Activated naive CD8-positive, alpha-beta T cell treated with anti-CD3 and anti-CD28 coated beads, Interleukin-2, amount 50 U/mL, for 16 hours (primary cell): ENCODE measurements at regions not wholly inside any gene's neighbourhood (a gene's known extent, or its start where the extent isn't known, plus 50 kb on each side); places are given as distances from the start of the nearest gene placed in this dataset.
"Not testable (repeated sequence)": the region's sequence is repeated elsewhere in the genome, so short reads cannot be mapped to it uniquely, and the experiment has no call there.

ENCODE experiments used
- DNase-seq: peaks from one replicate; pipeline ENCODE4 v3.0.0-alpha.2; 2020; ENCODE audit warnings: low read depth, low spot score

DNA sequence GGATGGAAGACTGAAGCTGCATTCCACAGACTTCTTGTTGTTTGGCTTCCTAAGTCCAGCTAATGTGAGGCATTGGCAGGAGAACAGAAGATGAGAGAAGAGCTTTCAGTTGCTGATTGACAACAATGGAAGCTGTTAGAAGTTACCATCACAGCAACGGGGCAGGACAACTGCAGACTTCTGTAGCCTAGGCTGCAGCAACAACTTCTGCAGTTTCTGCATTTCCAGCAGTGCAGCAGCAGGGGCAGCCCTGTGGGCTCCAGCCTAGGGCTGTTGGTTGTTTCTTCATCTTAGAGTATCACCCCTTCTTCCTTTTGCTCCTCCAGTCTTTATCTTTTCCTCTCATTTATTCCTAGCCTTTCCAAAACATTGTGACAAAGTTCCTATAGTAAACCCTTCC lies 528.8 kb upstream of the PTGER4 start:
- DNase-seq = no peak

DNA sequence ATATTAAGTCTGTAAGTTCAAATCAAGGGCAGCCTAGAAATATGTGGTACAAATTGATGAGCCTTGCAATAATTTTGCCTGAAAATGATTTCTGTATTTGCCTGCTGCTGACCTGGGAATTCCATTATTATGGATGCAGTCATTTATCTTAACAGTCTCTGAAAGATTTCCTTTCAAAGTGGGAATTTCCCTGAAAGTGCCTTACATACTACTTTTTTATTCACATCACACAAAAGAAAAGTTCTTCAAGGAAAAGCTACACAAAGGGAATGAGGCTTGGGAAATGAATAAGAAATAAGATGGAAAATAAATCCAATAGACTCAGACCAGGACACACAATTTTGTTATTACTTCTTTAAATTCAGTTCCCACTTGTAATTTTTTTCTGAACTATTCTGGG lies 537.8 kb upstream of the PTGER4 start:
- DNase-seq = no peak

DNA sequence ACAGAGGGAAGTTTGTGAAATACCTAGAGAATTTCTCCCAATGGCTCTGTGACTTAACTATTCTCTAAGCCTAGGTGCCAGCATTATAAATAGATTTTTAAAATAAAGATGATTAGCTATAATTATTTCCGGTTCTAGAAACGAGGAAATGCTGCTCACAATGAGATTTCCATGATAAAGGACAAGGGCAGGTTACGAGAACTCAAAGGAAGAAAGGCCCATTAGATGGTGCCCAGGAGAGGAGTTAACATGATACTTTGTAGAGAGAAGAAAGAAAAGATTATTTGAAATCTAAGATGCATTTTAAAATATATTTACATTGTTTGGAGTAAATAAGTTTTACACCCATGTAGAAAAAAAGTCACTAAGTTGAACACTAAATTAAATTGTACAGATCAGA lies 538.3 kb upstream of the PTGER4 start:
- no peak for DNase-seq

DNA sequence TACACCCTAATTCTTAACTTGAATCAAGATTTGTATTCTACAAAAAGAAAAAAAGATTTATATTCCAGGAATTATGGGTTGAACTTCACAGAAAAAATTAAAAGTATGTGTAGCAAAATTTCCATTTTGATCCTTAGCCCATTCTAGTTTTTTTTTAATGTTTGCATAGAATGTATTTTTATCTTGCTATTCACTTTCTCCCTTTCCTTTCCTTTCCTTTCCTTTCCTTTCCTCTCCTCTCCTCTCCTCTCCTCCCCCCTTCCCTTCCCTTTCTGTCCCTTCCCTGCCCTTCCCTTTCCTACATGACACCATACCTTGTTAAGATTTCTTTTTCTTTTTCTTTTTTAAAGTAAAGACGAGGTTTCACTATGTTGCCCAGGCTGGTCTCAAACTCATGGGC lies 542.5 kb upstream of the PTGER4 start:
- no peak for DNase-seq

DNA sequence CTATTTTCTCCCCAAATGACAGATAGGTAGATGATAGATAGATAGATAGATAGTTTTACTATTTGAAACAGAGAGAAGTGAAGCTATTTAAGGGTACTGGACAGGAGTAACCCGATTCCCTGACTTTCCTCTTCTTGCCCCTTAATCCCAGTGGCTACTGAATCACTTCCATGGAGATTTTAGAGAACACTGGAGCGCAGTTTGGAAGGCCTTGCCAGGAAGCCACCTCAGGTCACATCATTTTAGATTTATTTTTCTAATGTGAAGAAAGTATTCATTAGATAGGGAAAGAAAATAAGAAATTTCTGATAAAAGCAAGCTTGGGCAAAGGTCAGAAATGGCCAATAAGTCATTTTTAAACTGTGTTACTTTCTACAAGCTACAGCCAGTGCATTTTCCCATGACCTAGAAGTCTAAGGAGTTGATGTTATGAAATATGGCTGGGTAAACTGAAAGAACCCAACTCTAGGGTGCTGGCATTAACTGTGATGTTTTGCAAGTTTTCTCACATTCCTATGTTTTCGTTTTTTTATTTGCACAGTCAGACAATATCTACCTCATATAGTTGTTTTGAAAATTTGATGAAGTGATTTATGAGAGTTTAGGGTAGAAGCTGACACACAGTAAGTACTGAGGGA lies 544.7 kb upstream of the PTGER4 start:
- DNase-seq = no peak

DNA sequence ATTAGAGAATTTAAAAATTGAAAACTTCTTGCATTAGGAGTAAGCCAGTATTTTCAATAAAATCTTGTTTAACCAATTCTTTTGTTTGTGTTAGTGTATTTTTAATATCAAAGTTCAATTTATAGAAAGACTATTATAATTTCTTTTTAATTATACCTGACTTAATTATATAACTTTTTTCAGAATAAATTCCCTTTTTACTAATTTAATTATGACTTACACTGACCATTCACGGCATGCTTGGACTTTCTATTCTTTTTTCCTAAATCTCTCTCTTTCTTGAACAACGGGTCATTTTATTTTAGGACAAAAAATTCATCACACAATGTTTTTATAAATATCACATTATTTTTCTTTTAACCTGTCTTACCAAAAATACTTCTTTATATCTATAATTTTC lies 555.3 kb upstream of the PTGER4 start:
- no peak for DNase-seq

DNA sequence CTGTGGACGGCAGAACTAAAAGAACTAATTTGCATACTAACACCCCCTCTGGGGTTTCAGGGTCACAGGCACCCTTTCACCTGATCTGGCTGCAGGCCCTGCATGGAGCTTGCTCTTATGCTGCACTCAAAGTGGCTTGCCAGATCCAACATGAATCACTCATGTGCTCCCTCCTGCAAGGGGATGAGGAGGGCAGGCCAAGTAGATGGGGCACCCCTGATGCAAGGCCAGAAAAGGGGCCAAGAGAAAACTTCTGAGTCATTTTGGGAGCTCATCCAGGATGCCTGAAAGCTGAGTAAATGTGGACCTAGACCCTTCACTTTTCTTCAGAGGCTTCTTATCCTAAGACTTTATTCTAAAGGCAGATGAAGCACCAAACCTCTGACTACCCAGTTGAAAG lies 558.5 kb upstream of the PTGER4 start:
- DNase-seq = no peak

DNA sequence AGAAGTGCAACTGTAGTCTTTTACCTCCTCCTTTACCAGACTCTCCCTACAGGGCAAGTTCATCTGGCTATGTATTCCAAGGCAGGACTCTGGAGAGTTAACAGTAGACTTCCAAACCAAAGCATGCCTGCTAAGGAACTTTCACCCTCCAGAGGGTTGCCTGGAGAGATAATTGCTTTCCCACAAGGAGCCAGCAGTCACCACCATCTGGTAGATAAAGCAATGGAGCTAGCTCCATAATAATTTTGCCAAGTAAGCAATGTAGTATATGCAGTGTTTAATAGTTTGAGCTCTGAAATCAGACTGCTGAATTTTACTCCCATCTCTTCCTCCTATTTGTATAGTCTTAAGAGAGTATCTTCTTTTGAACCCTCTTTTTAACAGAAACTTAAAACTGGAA lies 566.8 kb upstream of the PTGER4 start:
- no peak for DNase-seq

DNA sequence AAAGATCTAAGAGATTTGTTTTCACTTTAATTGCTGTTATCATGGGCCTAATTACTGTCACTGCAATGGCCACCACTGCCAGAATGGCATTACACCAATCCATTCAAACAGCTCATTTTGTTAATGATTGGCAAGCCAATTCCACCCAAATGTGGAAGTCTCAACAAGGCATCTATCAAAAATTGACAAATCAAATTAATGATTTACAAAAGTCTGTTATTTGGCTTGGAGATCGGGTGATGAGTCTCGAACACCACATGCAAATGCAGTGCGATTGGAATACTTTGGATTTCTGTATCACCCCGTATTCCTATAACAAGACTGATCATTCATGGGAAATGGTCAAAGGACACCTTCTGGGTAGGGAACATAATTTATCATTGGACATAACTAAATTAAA lies 568.7 kb upstream of the PTGER4 start:
- not testable (repeated sequence) for DNase-seq

DNA sequence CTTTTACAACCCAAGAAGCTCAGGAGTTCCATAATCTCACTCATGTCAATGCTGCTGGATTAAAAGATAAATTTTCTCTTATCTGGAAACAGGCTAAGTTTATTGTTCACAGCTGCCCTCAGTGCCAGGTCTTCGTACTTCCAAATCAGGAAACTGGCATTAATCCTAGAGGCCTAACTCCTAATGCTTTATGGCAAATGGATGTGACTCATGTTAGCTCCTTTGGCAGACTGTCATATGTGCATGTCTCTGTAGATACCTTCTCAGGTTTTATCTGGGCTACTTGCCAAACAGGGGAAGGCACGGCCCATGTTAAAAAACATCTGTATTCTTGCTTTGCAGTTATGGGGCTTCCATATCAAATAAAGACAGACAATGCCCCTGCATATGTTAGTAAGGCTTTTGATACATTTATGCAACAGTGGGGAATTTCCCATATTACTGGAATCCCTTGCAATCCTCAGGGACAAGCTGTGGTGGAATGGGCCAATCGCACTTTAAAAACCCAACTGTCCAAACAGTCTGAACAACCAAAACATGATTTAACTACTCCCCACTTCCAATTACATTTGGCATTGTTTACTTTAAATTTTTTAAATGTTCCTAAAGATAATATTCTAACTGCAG lies 570.8 kb upstream of the PTGER4 start:
- not testable (repeated sequence) for DNase-seq

DNA sequence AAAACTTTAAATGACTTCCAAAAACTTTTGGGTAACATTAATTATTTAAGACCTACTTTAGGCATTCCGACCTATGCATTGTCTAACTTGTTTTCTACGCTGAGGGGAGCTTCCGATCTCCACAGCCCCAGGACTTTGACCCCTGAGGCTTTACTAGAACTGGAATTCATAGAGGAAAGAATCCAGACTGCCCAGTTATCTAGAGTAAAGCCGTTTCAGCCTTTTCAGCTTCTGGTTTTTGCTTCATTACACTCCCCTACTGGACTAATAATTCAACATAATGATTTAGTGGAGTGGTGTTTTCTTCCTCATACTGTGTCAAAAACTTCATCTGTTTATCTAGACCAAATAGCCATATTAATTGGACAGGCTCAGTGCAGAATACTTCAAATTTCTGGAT lies 571.9 kb upstream of the PTGER4 start:
- DNase-seq = not testable (repeated sequence)

DNA sequence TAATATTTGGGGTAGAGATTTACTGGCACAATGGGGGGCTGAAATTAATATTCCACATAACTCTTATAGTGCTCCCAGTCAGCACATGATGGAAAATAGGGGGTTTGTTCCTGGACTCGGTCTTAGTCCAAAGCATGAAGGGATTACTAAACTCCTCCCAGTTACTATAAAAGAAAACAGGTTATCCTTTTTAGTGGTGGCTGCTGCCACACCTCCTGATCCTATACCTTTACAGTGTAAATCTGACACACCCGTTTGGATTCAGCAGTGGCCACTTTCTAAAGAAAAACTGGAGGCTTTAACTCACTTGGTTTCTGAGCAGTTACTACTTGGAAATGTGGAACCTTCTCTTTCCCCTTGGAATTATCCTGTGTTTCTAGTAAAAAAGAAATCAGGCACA lies 572.9 kb upstream of the PTGER4 start:
- DNase-seq = no peak

DNA sequence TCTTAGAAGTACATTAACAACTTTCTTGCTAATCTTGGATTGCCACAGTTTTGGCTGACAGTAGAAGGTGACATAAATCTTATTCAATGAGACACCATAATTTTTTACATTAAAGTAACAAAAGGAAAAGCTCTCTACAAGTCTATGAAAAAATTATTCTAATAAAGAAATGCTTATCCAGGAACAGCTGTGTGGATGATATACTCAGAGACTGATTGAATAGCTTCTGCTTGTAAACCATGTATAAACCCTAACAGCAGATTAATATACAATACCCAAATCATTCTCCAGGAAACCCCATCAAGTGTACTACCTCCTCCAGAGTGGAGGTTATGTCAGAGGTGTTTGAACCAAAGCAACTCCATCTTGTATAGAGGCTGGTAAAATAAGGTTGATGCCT lies 581.4 kb upstream of the PTGER4 start:
- no peak for DNase-seq

DNA sequence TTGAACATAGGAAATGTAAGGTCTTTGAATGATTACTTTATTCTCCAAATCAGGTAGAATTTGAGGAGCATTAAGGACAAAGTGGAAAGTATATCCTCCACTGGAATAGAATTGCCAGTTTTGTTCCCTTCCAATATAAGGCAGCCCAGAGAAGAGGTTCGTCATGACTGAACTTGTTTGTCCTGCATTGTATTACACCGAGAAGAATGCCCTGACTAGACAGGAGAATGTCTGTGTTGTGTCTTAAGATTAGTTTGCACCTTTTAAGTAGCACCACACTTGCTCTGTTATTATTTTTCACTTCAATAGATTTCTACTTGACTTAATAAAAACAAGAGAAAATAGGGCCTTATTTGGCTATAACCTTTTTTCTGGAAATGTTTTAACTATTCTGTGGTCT lies 586.2 kb upstream of the PTGER4 start:
- DNase-seq = no peak

DNA sequence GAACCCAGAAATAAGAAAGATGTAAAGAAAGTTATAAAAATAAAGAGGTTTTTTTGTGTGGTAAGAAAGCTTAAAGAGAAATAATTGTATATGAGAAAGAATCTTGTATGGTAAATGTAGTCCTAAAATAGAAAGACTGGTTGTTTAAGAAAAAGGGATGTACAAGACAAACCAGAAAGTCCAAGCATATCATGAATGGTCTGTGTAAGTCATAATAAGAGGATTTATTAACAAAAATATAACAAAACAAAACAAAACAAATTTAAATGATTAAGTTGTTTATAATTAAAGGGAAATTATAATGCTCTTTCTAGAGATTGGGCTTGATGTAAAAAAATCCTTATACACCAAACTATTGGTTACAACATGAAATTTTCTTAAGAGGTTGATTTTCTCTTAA lies 590.4 kb upstream of the PTGER4 start:
- no peak for DNase-seq

DNA sequence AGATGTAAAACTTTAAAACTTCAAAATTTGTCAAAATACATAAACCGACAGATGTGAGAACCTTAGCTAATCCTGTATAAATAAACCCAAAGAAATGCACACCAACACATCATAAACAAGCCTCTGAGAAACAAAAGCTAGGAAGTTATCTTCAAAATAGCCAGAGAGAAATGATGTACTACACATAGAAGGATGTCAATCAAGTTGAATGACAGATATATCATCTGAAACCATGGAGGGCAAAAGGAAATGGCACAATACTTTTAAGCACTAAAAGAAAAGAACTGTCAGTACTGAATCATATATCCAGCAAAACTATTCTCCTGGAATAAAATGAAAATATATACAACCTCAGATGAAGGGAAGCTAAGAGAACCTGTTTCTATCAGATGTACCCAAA lies 595.1 kb upstream of the PTGER4 start:
- no peak for DNase-seq

DNA sequence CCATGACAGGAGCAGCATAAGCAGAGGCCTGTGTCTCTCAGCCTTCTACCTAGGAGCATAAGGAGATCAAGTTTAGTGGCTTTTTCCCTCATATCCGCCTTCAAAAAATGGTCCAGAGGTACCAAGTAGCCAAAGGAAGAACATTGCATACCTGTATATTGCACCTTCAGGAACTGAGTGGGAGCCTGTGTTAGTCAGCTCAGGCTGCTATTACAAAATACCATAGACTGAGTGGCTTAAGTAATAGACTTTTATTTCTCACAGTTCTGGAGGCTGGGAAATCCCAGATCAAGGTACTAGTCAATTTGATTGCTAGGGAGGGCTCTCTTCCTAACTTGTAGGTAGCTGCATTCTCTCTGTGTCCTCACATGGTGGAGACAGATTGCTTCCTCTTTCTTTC lies 597.4 kb upstream of the PTGER4 start:
- no peak for DNase-seq

DNA sequence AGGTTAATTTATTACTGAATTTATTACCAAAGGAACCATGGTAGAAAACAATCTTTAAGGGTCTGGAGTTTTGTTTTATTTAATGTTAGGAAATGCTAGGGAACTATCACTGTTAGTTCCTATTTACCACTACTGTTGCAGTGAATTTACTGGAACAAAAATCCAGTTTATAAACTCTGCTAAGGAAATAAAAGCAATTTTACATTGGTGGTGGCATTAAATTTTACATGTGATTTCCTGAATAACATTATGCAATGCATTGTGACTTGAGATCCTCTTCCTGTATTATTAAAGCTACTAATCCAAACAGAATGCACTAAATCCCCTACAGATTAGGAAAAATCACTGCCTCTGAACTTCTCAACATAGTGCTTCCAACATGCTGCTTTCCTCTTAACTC lies 599.5 kb upstream of the PTGER4 start:
- no peak for DNase-seq

DNA sequence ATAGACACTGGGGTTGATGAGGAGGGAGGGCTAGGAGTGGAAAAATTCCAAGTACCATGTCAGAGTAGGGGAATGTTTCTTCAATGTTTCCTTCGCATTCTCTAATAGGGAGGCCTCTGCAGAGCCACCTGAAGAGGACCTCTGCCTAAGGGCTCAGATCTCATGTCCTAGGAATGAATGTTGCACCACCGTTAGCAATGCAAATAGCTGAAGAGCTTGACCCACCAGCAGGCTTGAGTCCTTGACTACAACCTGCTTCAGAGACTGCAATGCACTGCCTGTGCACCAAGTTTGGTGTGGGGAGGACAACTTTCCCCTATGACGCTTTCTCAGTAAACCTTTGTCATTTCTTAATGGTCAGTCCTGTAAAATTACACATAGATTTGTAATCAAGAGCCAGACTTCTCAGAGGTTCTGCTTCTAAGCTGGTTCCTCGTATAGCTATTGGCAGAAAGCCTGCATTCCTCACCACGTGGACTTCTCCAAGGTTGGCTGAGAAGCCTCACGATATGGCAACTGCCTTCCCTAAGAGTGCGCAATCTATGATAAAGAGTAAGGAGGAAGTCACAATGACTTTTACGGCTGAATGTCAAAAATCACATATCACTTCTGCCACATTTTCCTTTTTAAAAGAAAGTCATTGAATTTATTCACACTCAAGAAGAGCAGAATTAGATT lies 600.7 kb upstream of the PTGER4 start:
- no peak for DNase-seq

DNA sequence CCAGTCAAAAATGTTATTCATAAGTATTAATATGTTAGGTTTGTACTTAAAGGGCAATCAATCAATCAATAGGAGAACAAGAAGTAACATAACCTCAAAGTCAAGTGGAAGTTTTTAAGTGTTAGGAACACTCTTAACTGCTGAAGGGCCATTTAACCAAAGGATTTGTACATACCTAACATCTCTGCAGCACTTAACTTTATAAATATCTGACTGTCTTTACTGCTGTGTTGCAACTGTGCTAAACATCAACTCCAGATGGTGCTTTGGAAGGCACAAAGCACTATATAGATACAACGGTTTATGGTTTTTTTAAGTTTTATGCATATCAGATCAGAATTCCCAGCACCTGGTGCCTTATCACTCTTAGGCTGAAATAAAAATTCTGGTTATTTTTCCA lies 604.9 kb upstream of the PTGER4 start:
- DNase-seq = no peak

DNA sequence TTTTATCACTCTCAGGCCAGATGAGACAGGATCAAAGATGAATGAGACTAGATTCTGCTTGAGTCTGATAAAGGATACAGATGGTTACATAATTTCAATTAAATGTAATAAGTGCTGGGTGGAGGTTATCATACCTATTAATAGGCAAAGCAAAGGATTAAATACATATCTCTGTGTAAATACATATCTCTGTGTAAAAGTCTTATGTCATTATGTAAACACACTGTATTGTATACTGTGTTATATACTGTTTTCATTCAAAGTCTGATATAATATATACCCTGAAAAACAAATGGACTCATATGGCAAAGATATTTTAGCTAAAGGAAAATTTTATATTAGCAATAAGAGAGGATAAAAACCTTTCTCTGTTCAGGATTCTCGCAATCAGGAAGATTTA lies 605.8 kb upstream of the PTGER4 start:
- no peak for DNase-seq

DNA sequence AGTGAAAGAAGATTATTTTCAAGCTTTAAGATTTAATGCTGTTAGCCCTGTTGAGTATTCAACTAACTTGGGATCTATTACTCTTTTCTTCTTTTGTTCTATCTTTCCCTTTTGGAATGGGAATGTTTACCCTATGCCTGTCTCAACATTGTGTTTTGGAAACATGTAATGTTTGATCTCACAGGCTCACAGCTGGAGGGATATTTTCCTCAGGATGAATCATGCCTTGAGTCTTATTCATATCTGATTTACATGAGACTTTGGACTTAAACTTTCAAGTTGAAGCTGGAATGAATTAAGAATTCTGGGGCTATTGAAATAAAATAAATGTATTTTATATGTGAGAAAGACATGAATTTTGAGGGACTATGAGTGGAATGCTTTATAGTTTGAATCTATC lies 607.8 kb upstream of the PTGER4 start:
- DNase-seq = no peak

DNA sequence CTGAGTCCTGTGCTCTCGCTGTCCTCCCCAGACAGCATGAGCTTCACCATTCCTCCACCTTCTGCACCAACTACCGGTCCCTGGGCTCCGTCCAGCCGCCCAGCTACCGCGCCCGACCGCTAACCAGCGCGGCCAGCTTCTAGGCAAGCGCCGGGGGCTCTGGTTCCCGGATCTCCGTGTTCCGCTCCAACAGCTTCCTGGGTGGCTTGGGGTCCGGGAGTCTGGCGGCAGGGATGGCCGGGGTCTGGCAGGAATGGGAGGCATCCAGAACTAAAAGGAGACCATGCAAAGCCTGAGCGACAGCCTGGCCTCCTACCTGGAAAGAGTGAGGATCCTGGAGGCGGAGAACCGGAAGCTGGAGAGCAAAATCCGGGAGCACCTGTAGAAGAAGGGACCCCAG lies 613.1 kb upstream of the PTGER4 start:
- no peak for DNase-seq
